Omental fat pad (tissue), 3 donors: ENCODE measurements at regions not wholly inside any gene's neighbourhood (a gene's known extent, or its start where the extent isn't known, plus 50 kb on each side); places are given as distances from the start of the nearest gene placed in this dataset.
A peak's percentile ranks its signal among the peaks of the same experiment; 100 is the strongest.

Source experiments
- ATAC-seq: fragments of 150-250 bp; one replicate; pipeline ENCODE4 v1.9.1; 2016; ENCODE audit warnings: mild to moderate bottlenecking, moderate library complexity; ENCODE audit not compliant: low FRiP score
- DNase-seq: peaks from one replicate; pipeline ENCODE4 v3.0.0-alpha.2; 2019; ENCODE audit warnings: low spot score
- TF ChIP-seq, protein P1 (sequence below), 3 donors: fragments of 450-650 bp; IDR thresholded peaks; one replicate each; pipeline ENCODE4 v1.5.1; 2016 to 2017; ENCODE audit warnings: antibody characterized with exemption in 3 of 3, mild to moderate bottlenecking in 3 of 3, moderate library complexity in 2 of 3

DNA sequence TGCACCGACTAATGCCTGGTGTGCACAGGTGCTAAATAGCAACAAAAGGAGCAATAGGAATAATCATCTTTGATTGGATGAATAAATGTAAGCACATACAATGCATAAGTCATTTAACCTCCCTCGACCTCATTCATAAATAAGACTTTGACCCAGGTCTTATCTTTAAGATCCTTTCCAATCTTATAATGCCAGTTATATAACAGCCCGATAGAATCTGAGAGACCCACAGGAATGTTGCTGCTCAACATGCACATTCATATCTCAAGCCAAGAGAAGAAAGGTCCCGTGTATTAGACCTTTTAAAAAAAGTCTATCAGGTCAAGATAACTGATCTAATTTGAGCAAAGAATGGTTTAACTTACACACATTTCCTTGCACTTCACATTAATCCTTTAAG lies 146.8 kb upstream of the SOX9 start:
- ATAC-seq: no peak
- TF ChIP-seq, protein P1, sequence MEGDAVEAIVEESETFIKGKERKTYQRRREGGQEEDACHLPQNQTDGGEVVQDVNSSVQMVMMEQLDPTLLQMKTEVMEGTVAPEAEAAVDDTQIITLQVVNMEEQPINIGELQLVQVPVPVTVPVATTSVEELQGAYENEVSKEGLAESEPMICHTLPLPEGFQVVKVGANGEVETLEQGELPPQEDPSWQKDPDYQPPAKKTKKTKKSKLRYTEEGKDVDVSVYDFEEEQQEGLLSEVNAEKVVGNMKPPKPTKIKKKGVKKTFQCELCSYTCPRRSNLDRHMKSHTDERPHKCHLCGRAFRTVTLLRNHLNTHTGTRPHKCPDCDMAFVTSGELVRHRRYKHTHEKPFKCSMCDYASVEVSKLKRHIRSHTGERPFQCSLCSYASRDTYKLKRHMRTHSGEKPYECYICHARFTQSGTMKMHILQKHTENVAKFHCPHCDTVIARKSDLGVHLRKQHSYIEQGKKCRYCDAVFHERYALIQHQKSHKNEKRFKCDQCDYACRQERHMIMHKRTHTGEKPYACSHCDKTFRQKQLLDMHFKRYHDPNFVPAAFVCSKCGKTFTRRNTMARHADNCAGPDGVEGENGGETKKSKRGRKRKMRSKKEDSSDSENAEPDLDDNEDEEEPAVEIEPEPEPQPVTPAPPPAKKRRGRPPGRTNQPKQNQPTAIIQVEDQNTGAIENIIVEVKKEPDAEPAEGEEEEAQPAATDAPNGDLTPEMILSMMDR (IDR thresholded peaks at IDR 0.05): no peak
- DNase-seq: no peak

DNA sequence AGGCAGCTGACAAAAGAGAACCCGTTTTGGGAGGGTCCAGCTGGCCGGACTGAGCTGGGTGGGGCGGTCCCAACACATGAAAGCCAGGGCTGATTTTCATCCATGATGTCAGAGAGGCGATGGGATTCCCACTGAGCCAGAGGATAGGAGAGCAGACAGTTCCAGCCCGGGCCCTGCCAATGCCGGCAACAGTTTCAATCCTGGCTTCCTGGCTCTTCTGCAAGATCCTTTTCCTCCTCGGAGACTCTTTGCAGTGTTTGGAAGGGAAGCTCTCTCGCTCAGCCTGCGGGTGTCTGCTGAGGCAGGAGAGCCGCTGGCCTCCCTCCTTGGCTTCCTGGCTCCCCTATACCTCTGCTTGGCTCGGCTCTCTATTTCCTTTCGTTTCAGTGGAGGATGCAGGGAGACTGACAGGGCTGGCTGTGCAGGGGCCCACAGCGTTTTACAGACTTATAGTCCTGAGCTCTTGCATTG lies 145.5 kb upstream of the SOX9 start:
- ATAC-seq (peak; percentile 57), DNase-seq (no peak)
- TF ChIP-seq, protein P1 (IDR thresholded peaks at IDR 0.05): no peak

DNA sequence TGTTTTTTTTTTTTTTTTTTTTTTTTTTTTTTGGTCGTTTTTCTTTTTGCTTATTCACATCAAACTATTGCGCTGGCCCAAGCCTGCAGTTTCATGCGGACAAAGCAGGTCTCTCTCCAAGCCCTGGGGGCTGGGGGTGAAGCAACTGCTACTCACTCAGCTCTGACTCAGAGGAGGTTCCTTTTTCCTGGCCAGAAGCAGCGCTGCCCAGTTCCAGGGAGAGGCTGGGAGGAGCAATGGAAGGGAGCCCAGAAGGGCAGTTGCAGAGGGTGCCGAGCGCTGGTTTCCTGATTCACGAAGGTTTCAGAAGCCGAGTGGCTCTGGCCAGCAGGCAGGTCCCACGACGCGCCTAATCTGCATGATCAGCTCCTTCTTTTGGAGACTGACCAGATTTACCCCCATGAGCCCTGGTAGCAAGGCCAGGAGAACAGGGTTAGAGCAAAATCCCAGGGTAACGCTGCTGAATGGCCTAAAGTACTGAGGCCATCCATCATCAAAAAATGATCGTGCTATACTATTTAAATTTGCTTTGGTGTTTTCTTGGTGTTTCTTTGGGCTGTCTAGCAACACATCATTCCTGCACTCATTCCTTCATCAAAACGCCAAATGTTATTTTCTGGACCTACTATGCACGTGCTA lies 144.7 kb upstream of the SOX9 start:
- peak; percentile 97 for ATAC-seq
- DNase-seq: peak; percentile 40
- TF ChIP-seq, protein P1 (IDR thresholded peaks at IDR 0.05): no peak

DNA sequence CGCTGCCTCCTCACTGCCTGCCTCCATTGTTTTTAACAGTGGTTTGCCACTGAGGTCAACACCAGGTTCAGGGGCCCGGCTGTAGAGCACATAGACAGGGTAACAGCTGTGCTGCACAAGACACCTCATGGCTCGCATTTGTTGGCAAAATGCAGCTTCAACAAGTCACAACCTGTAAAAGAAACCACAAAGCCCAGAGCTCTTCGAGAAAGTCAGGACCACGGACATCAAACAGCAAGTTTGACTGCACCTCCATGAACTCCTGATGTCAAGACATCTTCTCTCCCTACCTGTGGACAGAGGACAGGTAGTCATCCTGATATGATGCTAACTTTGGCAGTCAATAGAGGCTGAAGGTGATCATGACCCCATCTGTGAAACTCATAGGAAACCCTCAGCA lies 142.4 kb upstream of the SOX9 start:
- no peak for ATAC-seq
- TF ChIP-seq, protein P1 (IDR thresholded peaks at IDR 0.05): no peak

DNA sequence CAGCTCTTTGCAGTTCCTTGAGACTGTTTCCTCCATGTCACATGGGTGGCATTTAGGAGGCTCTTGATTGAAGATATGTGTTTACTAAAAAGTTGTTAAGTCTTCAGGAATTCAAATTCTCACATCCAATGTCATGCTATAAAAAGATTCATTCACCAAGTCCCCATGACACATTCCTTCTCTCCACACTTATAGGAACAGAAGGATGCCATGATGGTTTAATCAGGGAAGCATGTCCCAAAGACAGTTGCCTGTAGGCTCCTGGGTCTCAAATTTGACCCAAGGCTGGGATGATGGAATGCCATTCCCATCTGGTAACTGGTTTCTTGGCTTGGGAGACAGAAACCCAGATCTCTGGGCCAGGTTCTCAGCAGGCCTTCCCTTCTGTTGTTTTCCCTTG lies 140.6 kb upstream of the SOX9 start:
- TF ChIP-seq, protein P1 (IDR thresholded peaks at IDR 0.05): no peak
- no peak for ATAC-seq
- DNase-seq: no peak

More for the DNA sequence above, 142.4 kb upstream of the SOX9 start:
- no peak for DNase-seq

DNA sequence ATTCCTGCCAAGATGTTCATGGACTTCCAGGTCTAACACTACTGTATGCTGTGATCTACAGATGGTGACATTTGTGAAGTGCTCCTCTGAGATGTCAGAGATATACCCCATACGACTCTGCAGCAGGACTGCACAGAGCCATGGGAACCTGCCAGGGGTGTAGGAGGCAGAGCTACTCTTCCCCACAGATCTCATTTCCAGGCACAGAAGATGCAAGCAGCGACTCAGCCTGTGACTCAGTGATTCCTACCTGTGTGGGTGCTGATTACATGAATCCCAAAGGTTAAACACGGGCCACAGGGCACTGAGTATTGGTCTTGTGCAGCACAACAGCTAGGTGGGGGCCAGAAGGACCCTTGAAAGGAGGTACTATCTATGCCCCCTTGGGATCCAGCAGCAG lies 137.0 kb upstream of the SOX9 start:
- ATAC-seq (no peak), DNase-seq (no peak)
- TF ChIP-seq, protein P1 (IDR thresholded peaks at IDR 0.05): no peak
